GM12878 (cell line): ENCODE measurements at regions not wholly inside any gene's neighbourhood (a gene's known extent, or its start where the extent isn't known, plus 50 kb on each side); places are given as distances from the start of the nearest gene placed in this dataset.

Experiments used
- JUND ChIP-seq: IDR thresholded peaks from 2 replicates; pipeline ENCODE4 v1.6.1; 2012; ENCODE audit warnings: low read depth, mild to moderate bottlenecking, low read length, improper control_type of control experiment, moderate library complexity
- MEF2B ChIP-seq: fragments of 450-650 bp; IDR thresholded peaks from 2 replicates; pipeline ENCODE4 v1.6.1; 2018; ENCODE audit warnings: mild to moderate bottlenecking, moderate library complexity; ENCODE audit not compliant: partially characterized antibody, poor library complexity, severe bottlenecking

DNA sequence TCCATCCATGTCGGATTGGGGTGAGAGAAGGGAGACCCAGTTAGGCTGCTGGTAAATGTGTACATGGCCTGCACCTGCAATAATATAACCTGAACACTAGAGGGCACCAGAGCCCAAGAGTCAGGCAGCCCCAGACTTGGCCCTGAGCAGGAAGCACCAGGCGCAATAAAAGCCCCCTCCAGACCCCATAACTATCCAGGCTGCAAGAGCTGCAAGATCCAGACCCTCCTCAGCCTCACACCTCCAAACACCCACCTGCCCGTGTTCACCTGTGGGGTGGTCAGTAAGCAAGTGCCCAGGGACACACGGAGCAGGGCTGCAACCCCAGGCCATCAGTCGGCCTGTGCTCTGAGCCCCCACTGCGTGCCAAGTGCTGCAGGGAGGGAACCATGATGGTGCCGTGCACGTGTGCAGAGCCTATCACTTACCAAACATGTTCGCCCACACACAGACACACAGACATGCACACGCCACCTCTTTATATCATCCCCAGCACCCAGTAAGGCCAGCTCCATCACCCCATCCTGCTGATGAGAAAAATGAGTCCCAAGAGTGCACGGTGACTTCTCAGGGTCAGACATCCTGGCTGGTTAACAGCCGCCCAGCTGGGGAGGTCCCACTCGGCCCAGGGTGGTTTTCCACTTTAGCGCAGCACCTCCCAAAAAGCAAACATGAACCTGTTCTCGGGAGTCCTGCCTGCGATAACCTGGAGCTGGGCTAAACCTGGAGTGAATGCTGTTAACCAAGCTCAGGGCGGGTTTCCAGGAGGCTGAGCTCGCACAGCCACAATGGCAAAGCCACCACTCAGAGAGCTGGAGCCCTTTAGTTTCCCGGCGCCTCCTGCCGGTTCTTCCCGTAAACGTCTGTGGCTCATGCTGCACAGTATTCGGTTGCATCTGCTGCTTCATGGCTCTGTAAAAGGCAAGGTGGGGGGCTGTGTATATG, 439.8 kb downstream of the SOX9 start:
- TF ChIP-seq MEF2B = no peak
- no peak for TF ChIP-seq JUND
